Tibial nerve (tissue), 4 donors: ENCODE measurements at regions not wholly inside any gene's neighbourhood (a gene's known extent, or its start where the extent isn't known, plus 50 kb on each side); places are given as distances from the start of the nearest gene placed in this dataset.

Experiments
- DNase-seq, 2 donors: peaks; one replicate each; pipeline ENCODE4 v3.0.0-alpha.2; 2019; ENCODE audit warnings: low spot score in 2 of 2
- H3K27ac ChIP-seq, 4 donors: fragments of 200-600 bp; sonication (generic) in 3 of 4; one replicate each; pipeline ENCODE4 v1.5.1; 2017 to 2019; ENCODE audit warnings: mild to moderate bottlenecking in 1 of 4
- H3K27me3 ChIP-seq, 2 donors: fragments of 200-600 bp; sonication (generic) in 1 of 2; one replicate each; pipeline versions ENCODE4 v1.5.1 to v1.6.0; 2017 to 2019
- H3K36me3 ChIP-seq, 3 donors: fragments of 200-600 bp; sonication (generic); one replicate each; pipeline ENCODE4 v1.5.1; 2018 to 2019
- H3K4me1 ChIP-seq, 4 donors: fragments of 200-600 bp; sonication (generic) in 3 of 4; one replicate each; pipeline ENCODE4 v1.5.1; 2017 to 2019
- H3K4me3 ChIP-seq, 4 donors: fragments of 200-600 bp; sonication (generic) in 3 of 4; one replicate each; pipeline ENCODE4 v1.5.1; 2017 to 2019; ENCODE audit warnings: mild to moderate bottlenecking in 1 of 4, moderate library complexity in 1 of 4
- H3K9me3 ChIP-seq, 4 donors: fragments of 200-600 bp; sonication (generic) in 3 of 4; one replicate each; pipeline ENCODE4 v1.5.1; 2017 to 2019
- CTCF ChIP-seq, 5 experiments: fragments of 200-600 bp in 3 of 5; fragments of 450-650 bp in 2 of 5; sonication (generic) in 3 of 5; IDR thresholded peaks; one replicate each; pipeline ENCODE4 v1.5.1; 2016 to 2019; ENCODE audit warnings: antibody characterized with exemption in 5 of 5, mild to moderate bottlenecking in 3 of 5, moderate library complexity in 2 of 5
- EP300 ChIP-seq, 2 donors: sonication (generic); formaldehyde crosslinking; IDR thresholded peaks; one replicate each; pipeline ENCODE4 v1.6.1; 2017; ENCODE audit warnings: antibody characterized with exemption in 2 of 2, mild to moderate bottlenecking in 1 of 2
- POLR2A ChIP-seq, 2 donors: fragments of 450-650 bp; IDR thresholded peaks; one replicate each; pipeline ENCODE4 v1.6.1; 2017; ENCODE audit warnings: antibody characterized with exemption in 2 of 2, mild to moderate bottlenecking in 2 of 2, moderate library complexity in 2 of 2
- WGBS, 2 donors: methylation state at CpG; one replicate each; pipeline ENCODE4 v1.1.5; 2018; 5-methylcytosine and 5-hydroxymethylcytosine counted together

DNA sequence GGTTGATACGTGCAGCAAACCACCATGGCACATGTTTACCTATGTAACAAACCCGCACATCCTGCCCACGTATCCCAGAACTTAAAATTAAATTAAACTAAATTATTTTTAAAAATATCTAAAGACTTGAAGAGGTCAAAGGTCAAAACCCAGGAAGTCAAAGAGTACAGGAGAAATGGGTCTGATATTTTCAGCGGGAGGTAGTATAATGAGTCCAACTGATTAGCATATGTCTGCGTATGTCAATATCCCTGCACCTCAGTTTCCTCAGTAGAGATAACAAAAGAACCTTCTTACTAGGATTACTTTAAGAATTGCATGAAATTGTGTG lies 133.0 kb downstream of the TMEM26 start:
- DNase-seq, result no peak
- 96 to 98% methylated on average over 5 of the region's 5 CpGs for WGBS, 2 donors
- no peak for TF ChIP-seq EP300 (IDR thresholded peaks at IDR 0.05)
- TF ChIP-seq POLR2A (IDR thresholded peaks at IDR 0.05), result no peak
- no peak for TF ChIP-seq CTCF (IDR thresholded peaks at IDR 0.05)

GRCh38 chr10:61319386-61320256 lies 133.6 kb downstream of the TMEM26 start:
- H3K9me3 ChIP-seq, result no peaks in the 10 kb centered on the region
- 87 to 89% methylated on average over 5 of the region's 5 CpGs for WGBS, 2 donors

More for the DNA sequence above, 133.0 kb downstream of the TMEM26 start:
- no peaks in the 10 kb centered on the region for H3K36me3 ChIP-seq
- H3K4me1 ChIP-seq, result peaks cover 0 to 5% (median 0%) of the 10 kb centered on the region in 4 donors
- H3K27ac ChIP-seq, result no peak overlapping the region
- H3K4me3 ChIP-seq, result no peak overlapping the region
- H3K27me3 ChIP-seq, result no peaks in the 10 kb centered on the region
- no peaks in the 10 kb centered on the region for H3K9me3 ChIP-seq

GRCh38 chr10:61318429-61318828 lies 134.8 kb downstream of the TMEM26 start:
- Histone ChIP-seq H3K4me3 (no peak overlapping the region), H3K36me3 (no peaks in the 10 kb centered on the region), H3K9me3 (no peaks in the 10 kb centered on the region), H3K27me3 (no peaks in the 10 kb centered on the region), H3K27ac (no peak overlapping the region), H3K4me1 (no peaks in the 10 kb centered on the region)
- TF ChIP-seq POLR2A (IDR thresholded peaks at IDR 0.05) (no peak), EP300 (IDR thresholded peaks at IDR 0.05) (no peak), CTCF (IDR thresholded peaks at IDR 0.05) (no peak)
- DNase-seq, result no peak

More at GRCh38 chr10:61319386-61320256, 133.6 kb downstream of the TMEM26 start:
- no peaks in the 10 kb centered on the region for H3K27me3 ChIP-seq
- TF ChIP-seq EP300 (IDR thresholded peaks at IDR 0.05) (no peak), CTCF (IDR thresholded peaks at IDR 0.05) (no peak), POLR2A (IDR thresholded peaks at IDR 0.05) (no peak)
- no peak overlapping the region for H3K4me3 ChIP-seq
- H3K36me3 ChIP-seq, result no peaks in the 10 kb centered on the region
- no peak for DNase-seq
- no peaks in the 10 kb centered on the region for H3K4me1 ChIP-seq
- H3K27ac ChIP-seq, result no peak overlapping the region

GRCh38 chr10:61317706-61318105 lies 135.5 kb downstream of the TMEM26 start:
- Histone ChIP-seq H3K9me3 (no peaks in the 10 kb centered on the region), H3K27me3 (no peaks in the 10 kb centered on the region), H3K36me3 (no peaks in the 10 kb centered on the region), H3K4me1 (no peaks in the 10 kb centered on the region), H3K27ac (no peak overlapping the region), H3K4me3 (no peak overlapping the region)
- TF ChIP-seq CTCF (IDR thresholded peaks at IDR 0.05) (no peak), POLR2A (IDR thresholded peaks at IDR 0.05) (no peak), EP300 (IDR thresholded peaks at IDR 0.05) (no peak)
- DNase-seq, result no peak

DNA sequence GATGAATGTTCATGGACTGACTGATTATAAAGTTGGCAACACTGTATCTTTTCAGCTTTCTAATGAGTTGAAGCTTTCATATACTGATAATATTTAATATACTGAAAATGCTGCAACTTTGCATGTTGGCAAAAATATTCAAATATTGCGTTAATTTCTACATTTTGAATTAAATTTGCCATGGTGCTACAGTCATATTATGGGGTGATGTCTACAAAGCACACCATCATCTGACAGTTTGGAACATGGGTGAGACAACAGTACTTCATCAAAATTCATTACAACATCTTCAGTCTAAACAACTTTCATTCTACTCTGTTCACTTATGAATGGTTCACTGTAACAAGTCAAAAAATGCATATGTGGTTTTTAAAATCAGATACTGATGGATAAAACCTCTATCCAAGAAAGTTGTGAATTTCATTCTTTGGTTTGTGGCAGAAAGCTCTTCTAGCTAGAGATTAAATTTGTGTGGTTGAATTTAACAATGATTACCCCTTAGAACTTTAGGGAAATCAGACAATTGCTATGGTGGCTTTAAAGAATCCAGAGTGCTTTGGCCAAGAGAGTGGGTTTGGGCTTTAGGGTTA lies 136.4 kb downstream of the TMEM26 start:
- no peaks in the 10 kb centered on the region for H3K4me1 ChIP-seq
- no peak for TF ChIP-seq EP300 (IDR thresholded peaks at IDR 0.05)
- no peak for TF ChIP-seq CTCF (IDR thresholded peaks at IDR 0.05)
- no peak for TF ChIP-seq POLR2A (IDR thresholded peaks at IDR 0.05)
- no peak overlapping the region for H3K4me3 ChIP-seq
- no peak overlapping the region for H3K27ac ChIP-seq
- no peaks in the 10 kb centered on the region for H3K36me3 ChIP-seq
- WGBS, 2 donors, result 70 to 92% methylated on average over 1 of the region's 1 CpG
- H3K9me3 ChIP-seq, result no peaks in the 10 kb centered on the region
- no peak for DNase-seq
- no peaks in the 10 kb centered on the region for H3K27me3 ChIP-seq
